Esophagus (tissue), 2 donors: ENCODE measurements at regions not wholly inside any gene's neighbourhood (a gene's known extent, or its start where the extent isn't known, plus 50 kb on each side); places are given as distances from the start of the nearest gene placed in this dataset.
"Not testable (repeated sequence)": the region's sequence is repeated elsewhere in the genome, so short reads cannot be mapped to it uniquely, and the experiment has no call there.

Experiments used
- H3K27ac ChIP-seq, 2 donors: one replicate each; pipeline ENCODE4 v1.5.1; 2013; ENCODE audit warnings: low read depth in 2 of 2, mild to moderate bottlenecking in 2 of 2, inconsistent platforms in 1 of 2, low read length in 1 of 2, moderate library complexity in 1 of 2
- H3K27me3 ChIP-seq, 2 donors: one replicate each; pipeline ENCODE4 v1.6.1; 2013; ENCODE audit warnings: low read length in 2 of 2, control low read depth in 1 of 2, mild to moderate bottlenecking in 1 of 2; ENCODE audit not compliant: insufficient read depth in 2 of 2, control insufficient read depth in 1 of 2
- H3K36me3 ChIP-seq, 2 donors: one replicate each; pipeline ENCODE4 v1.6.1; 2013; ENCODE audit warnings: low read length in 1 of 2; ENCODE audit not compliant: control insufficient read depth in 2 of 2, insufficient read depth in 2 of 2
- H3K4me1 ChIP-seq, 2 donors: one replicate each; pipeline ENCODE4 v1.6.1; 2013; ENCODE audit warnings: low read length in 1 of 2; ENCODE audit not compliant: control insufficient read depth in 2 of 2, insufficient read depth in 2 of 2
- H3K4me3 ChIP-seq, 2 donors: one replicate each; pipeline ENCODE4 v1.5.1; 2013; ENCODE audit warnings: low read length in 2 of 2, mild to moderate bottlenecking in 2 of 2, low read depth in 1 of 2, moderate library complexity in 1 of 2
- H3K9me3 ChIP-seq, 2 donors: one replicate each; pipeline ENCODE4 v1.6.1; 2013; ENCODE audit warnings: mild to moderate bottlenecking in 2 of 2, low read depth in 1 of 2, low read length in 1 of 2, moderate library complexity in 1 of 2; ENCODE audit not compliant: control insufficient read depth in 2 of 2, insufficient read depth in 1 of 2
- WGBS, 2 donors: extraction: QIAGEN DNeasy Blood & Tissue Kit; methylation state at CpG; one replicate each; pipeline ENCODE4 v1.1.7; 2013; 5-methylcytosine and 5-hydroxymethylcytosine counted together
- donor health status: healthy with polysubstance abuse.
- donor health status: Bipolar disorder and iron deficiency.

GRCh38 chr4:60663769-60664168 lies 536.4 kb upstream of the ADGRL3 start:
- H3K4me1 ChIP-seq = no peaks in the 10 kb centered on the region
- no peaks in the 10 kb centered on the region for H3K27me3 ChIP-seq
- no peak overlapping the region for H3K27ac ChIP-seq
- H3K9me3 ChIP-seq = no peaks in the 10 kb centered on the region
- no peaks in the 10 kb centered on the region for H3K36me3 ChIP-seq
- H3K4me3 ChIP-seq = no peak overlapping the region
- WGBS, 2 donors = 81 to 93% methylated on average over 4 of the region's 4 CpGs

- Histone ChIP-seq H3K4me1 (no peaks in the 10 kb centered on the region), H3K4me3 (no peak overlapping the region), H3K36me3 (no peaks in the 10 kb centered on the region), H3K27ac (no peak overlapping the region), H3K27me3 (no peaks in the 10 kb centered on the region), H3K9me3 (no peaks in the 10 kb centered on the region)
- WGBS, 2 donors = 48 to 55% methylated on average over 1 of the region's 1 CpG
Measured at GRCh38 chr4:60682901-60683300, 517.2 kb upstream of the ADGRL3 start.

- Histone ChIP-seq H3K4me1 (no peaks in the 10 kb centered on the region), H3K4me3 (no peak overlapping the region), H3K9me3 (no peaks in the 10 kb centered on the region), H3K27ac (no peak overlapping the region), H3K27me3 (no peaks in the 10 kb centered on the region), H3K36me3 (no peaks in the 10 kb centered on the region)
- WGBS, 2 donors = 56 to 71% methylated on average over 1 of the region's 1 CpG
Measured at GRCh38 chr4:60683357-60683756, 516.8 kb upstream of the ADGRL3 start.

GRCh38 chr4:60683973-60684372 lies 516.2 kb upstream of the ADGRL3 start:
- Histone ChIP-seq H3K4me3 (no peak overlapping the region), H3K27ac (no peak overlapping the region), H3K27me3 (no peaks in the 10 kb centered on the region), H3K36me3 (no peaks in the 10 kb centered on the region), H3K4me1 (no peaks in the 10 kb centered on the region), H3K9me3 (no peaks in the 10 kb centered on the region)
- WGBS, 2 donors = 50 to 55% methylated on average over 2 of the region's 2 CpGs

- not testable (repeated sequence) for H3K4me1 ChIP-seq, H3K36me3 ChIP-seq, H3K27me3 ChIP-seq, H3K4me3 ChIP-seq, H3K27ac ChIP-seq, H3K9me3 ChIP-seq
- WGBS, 2 donors = 86 to 88% methylated on average over 5 of the region's 5 CpGs
Measured at GRCh38 chr4:60696062-60696461, 504.1 kb upstream of the ADGRL3 start.

GRCh38 chr4:60709061-60709460 lies 491.1 kb upstream of the ADGRL3 start:
- Histone ChIP-seq H3K36me3 (no peaks in the 10 kb centered on the region), H3K9me3 (no peaks in the 10 kb centered on the region)
- 81 to 91% methylated on average over 2 of the region's 2 CpGs for whole genome bisulfite sequencing, 2 donors

GRCh38 chr4:60718874-60719273 lies 481.3 kb upstream of the ADGRL3 start:
- no peaks in the 10 kb centered on the region for H3K36me3 ChIP-seq
- H3K4me1 ChIP-seq = no peaks in the 10 kb centered on the region
- H3K4me3 ChIP-seq = no peak overlapping the region
- 54 to 61% methylated on average over 1 of the region's 1 CpG for WGBS, 2 donors
- no peaks in the 10 kb centered on the region for H3K9me3 ChIP-seq
- no peaks in the 10 kb centered on the region for H3K27me3 ChIP-seq
- H3K27ac ChIP-seq = no peak overlapping the region

More at GRCh38 chr4:60709061-60709460, 491.1 kb upstream of the ADGRL3 start:
- no peaks in the 10 kb centered on the region for H3K4me1 ChIP-seq
- no peaks in the 10 kb centered on the region for H3K27me3 ChIP-seq
- no peak overlapping the region for H3K4me3 ChIP-seq
- H3K27ac ChIP-seq = no peak overlapping the region

GRCh38 chr4:60721685-60722084 lies 478.4 kb upstream of the ADGRL3 start:
- no peaks in the 10 kb centered on the region for H3K36me3 ChIP-seq
- no peaks in the 10 kb centered on the region for H3K9me3 ChIP-seq
- no peak overlapping the region for H3K4me3 ChIP-seq
- H3K27me3 ChIP-seq = no peaks in the 10 kb centered on the region
- no peak overlapping the region for H3K27ac ChIP-seq
- WGBS, 2 donors = 15 to 31% methylated on average over 1 of the region's 1 CpG
- no peaks in the 10 kb centered on the region for H3K4me1 ChIP-seq

- no peak overlapping the region for H3K27ac ChIP-seq
- WGBS, 2 donors = 83 to 86% methylated on average over 3 of the region's 3 CpGs
- no peaks in the 10 kb centered on the region for H3K9me3 ChIP-seq
- no peaks in the 10 kb centered on the region for H3K36me3 ChIP-seq
- H3K4me3 ChIP-seq = no peak overlapping the region
- H3K4me1 ChIP-seq = no peaks in the 10 kb centered on the region
- no peaks in the 10 kb centered on the region for H3K27me3 ChIP-seq
Measured at GRCh38 chr4:60723796-60724195, 476.3 kb upstream of the ADGRL3 start.

GRCh38 chr4:60724623-60725022 lies 475.5 kb upstream of the ADGRL3 start:
- H3K36me3 ChIP-seq = no peaks in the 10 kb centered on the region
- no peaks in the 10 kb centered on the region for H3K4me1 ChIP-seq
- 75 to 76% methylated on average over 3 of the region's 3 CpGs for WGBS, 2 donors
- no peak overlapping the region for H3K4me3 ChIP-seq
- no peaks in the 10 kb centered on the region for H3K9me3 ChIP-seq
- H3K27ac ChIP-seq = no peak overlapping the region
- no peaks in the 10 kb centered on the region for H3K27me3 ChIP-seq
